ENCODE measurements at regions not wholly inside any gene's neighbourhood (a gene's known extent, or its start where the extent isn't known, plus 50 kb on each side); places are given as distances from the start of the nearest gene placed in this dataset.
"Not testable (repeated sequence)": the region's sequence is repeated elsewhere in the genome, so short reads cannot be mapped to it uniquely, and the experiment has no call there.

GRCh38 chr4:103422467-103423219 lies 224.5 kb upstream of the CENPE start:
- in situ Hi-C loops (cut with HindIII; ENCODE audit: low sequenced_read_pairs), result no loop called here

DNA sequence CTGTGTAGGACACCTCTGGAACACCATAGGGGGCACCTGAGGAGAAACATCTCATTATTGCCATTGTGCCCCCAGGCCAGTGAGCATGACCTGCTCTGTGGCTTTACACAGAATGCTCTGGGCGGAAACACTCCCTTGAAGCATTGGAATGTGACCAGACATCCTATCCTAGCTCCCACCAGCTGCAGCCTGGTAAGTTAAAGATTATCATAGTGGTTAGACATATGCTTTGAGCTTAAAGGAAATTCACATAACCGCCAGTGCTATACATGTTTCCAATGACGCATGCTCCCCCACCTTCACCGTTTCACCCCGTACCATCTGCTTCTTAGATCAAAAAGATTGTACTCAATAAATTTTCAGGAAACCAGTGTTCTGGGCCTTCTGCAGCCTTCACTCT lies 217.7 kb upstream of the CENPE start:
- in situ Hi-C loops (cut with HindIII; ENCODE audit: low sequenced_read_pairs), result no loop called here

DNA sequence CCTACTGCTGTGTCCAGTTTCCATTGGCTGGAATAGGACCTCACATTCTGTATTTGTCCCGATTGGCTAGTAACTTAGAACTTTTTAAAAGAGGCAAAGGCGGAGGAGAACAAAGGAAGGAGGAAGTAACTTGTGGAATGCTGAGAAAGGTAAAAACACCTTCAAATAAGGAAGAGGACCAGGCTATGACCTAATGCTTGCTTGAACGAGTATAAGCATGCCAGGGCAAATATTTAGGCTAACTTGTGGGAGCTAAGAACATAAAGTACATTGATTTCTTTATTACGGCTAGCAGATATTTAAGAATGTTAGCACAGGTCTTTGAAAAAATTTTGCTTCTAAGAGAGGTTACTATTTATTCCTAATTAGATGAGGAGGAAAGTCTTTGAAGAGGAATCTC lies 214.5 kb upstream of the CENPE start:
- in situ Hi-C loops (cut with HindIII; ENCODE audit: low sequenced_read_pairs), result not testable (repeated sequence)

- in situ Hi-C loops (cut with HindIII; ENCODE audit: low sequenced_read_pairs), result no loop called here
Measured at GRCh38 chr4:103410386-103410785, 212.2 kb upstream of the CENPE start.

- in situ Hi-C loops (cut with HindIII; ENCODE audit: low sequenced_read_pairs), result no loop called here
Measured at GRCh38 chr4:103405415-103405814, 207.3 kb upstream of the CENPE start.

GRCh38 chr4:103403619-103404018 lies 205.5 kb upstream of the CENPE start:
- in situ Hi-C loops (cut with HindIII; ENCODE audit: low sequenced_read_pairs), result no loop called here

GRCh38 chr4:103402198-103402597 lies 204.1 kb upstream of the CENPE start:
- in situ Hi-C loops (cut with HindIII; ENCODE audit: low sequenced_read_pairs), result no loop called here

GRCh38 chr4:103400405-103400804 lies 202.3 kb upstream of the CENPE start:
- in situ Hi-C loops (cut with HindIII; ENCODE audit: low sequenced_read_pairs), result no loop called here

DNA sequence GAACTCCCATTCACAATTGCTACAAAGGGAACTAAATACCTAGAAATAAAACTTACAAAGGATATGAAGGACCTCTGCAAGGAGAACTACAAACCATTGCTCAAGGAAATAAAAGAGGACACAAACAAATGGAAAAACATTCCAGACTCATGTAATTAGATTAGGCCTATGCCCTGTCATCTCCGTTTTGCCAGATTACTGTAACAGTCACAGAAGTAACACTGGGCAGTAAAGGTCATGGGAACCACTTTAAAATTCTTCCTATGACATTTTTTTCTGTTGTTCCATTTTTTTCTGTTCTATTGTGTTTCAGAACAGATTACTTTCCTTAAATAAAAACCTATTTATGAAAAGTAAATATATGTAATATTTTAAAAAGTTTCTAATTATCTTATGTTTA lies 199.4 kb upstream of the CENPE start:
- in situ Hi-C loops (cut with HindIII; ENCODE audit: low sequenced_read_pairs), result no loop called here

DNA sequence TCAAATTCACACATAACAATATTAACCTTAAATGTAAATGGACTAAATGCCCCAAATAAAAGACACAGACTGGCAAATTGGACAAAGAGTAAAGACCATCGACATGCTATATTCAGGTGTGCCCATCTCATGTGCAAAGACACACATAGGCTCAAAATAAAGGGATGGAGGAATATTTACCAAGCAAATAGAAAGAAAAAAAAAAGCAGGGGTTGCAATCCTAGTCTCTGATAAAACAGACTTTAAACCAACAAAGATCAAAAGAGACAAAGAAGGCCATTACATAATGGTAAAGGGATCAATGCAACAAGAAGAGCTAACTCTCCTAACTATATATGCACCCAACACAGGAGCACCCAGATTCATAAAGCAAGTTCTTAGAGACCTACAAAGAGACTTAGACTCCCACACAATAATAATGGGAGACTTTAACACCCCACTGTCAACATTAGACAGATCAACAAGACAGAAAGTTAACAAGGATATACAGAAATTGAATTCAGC lies 189.4 kb upstream of the CENPE start:
- in situ Hi-C loops (cut with HindIII; ENCODE audit: low sequenced_read_pairs), result not testable (repeated sequence)

DNA sequence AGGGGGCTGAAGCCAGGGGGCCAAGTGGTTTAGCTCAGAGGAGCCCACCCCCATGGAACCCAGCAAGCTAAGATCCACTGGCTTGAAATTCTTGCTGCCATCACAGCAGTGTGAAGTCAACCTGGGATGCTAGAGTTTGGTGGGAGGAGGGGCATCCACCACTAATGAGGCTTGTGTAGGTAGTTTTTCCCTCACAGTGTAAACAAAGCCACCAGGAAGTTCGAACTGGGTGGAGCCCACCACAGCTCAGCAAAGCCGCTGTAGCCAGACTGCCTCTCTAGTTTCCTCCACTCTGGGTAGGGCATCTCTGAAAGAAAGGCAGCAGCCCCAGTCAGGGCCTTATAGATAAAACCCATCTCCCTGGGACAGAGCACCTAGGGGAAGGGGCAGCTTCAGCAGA lies 187.4 kb upstream of the CENPE start:
- in situ Hi-C loops (cut with HindIII; ENCODE audit: low sequenced_read_pairs), result not testable (repeated sequence)

- in situ Hi-C loops (cut with HindIII; ENCODE audit: low sequenced_read_pairs), result no loop called here
Measured at GRCh38 chr4:103375278-103375677, 177.1 kb upstream of the CENPE start.

DNA sequence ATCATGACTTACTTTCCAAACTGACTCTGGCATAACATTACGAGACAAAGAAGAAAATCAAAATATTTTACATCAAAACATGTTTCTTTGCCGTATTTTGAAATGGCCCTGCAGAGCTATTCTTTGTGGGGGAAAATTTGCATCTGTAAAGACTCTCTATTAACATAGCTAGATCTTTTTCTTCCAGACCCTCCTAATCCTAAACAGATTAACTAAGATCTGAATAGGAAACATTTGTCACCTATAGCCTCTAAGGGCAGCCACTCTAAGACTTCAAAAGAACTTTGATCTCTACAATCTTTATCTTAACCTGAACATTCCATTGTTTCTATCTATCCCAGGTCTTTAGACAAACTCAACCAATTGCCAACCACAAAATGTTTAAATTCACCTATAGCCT lies 176.6 kb upstream of the CENPE start:
- in situ Hi-C loops (cut with HindIII; ENCODE audit: low sequenced_read_pairs), result no loop called here

DNA sequence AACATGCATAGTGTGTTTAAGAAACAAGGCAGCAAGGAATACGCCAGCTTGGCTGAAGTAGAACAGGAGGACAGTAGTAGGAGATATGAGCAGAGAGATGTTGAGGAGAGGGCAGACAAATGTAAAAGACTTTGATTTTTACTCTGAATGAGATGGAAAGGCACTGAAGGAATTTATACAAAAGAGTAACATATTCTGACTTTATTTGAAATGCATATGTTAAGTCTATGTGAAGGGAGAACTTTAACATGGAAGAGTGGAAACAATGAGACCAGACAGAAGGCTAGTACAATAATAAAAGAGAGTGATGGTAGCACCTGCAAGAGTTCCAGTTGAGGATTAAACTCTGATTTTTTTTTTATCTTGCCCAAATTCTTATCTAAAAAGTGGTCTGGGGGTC lies 176.2 kb upstream of the CENPE start:
- in situ Hi-C loops (cut with HindIII; ENCODE audit: low sequenced_read_pairs), result no loop called here

DNA sequence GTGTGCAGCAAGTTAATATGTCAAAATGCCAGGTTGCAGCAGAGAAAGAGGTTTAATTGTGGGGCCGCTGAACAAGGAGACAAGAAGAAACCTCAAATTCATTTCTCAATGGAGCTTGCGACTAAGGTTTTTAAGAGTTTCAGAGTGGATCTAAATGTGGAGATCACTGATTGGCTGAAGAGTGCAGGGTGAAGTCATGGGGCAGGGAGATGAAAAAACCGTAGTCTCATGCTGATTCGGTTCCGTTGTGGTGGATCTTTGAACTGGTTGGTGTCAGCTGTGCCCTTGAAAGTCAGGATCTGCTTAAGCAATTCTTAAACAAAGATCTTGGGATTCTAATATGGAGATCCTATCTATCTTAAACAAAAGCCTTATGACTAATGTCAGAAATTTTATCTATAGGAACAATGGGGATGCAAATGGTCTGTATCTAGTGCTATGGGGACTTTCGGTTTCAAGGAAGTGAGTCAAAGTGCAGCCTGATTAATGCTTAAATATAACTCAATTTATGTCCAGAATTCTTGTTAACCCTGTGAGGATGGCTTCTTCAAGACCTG lies 173.9 kb upstream of the CENPE start:
- in situ Hi-C loops (cut with HindIII; ENCODE audit: low sequenced_read_pairs), result no loop called here

DNA sequence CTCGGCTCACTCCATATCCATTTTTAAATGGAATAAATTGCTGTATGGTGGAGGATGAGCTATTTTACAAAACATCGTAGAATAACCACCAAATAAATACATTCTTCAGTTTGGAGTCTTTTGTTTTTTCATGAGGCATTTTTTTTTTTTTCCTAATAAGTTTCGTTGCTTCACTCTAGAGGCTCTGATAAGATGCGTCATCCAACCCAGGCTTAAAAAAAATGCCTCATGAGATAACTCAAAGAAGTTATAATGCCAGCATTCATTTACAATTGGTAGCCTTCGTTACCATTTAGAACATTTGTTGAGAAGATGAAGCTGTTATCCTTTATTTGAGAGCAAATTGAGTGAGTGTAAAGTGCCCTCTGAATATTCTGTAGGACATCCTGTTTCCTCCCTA lies 172.2 kb upstream of the CENPE start:
- in situ Hi-C loops (cut with HindIII; ENCODE audit: low sequenced_read_pairs), result no loop called here

DNA sequence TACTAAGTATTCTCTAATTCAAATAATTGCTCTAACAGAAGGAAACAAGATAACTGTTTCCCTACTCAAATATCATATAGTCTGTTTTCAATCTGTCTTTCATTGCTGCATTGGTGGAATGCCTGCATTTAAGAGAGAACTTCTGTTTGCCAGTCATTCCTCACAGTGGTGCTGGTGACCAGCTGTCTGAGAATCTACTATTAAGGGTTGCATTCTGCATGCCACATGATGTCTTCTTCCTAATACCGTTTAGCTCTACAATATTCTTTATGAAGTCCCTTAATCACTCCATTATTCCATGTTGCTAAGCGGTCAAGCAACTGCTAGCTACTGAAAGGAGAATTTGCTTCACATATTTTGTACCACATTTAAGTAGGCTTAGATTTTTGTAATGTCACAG lies 167.1 kb upstream of the CENPE start:
- in situ Hi-C loops (cut with HindIII; ENCODE audit: low sequenced_read_pairs), result no loop called here

- in situ Hi-C loops (cut with HindIII; ENCODE audit: low sequenced_read_pairs), result no loop called here
Measured at GRCh38 chr4:103364083-103364482, 165.9 kb upstream of the CENPE start.

DNA sequence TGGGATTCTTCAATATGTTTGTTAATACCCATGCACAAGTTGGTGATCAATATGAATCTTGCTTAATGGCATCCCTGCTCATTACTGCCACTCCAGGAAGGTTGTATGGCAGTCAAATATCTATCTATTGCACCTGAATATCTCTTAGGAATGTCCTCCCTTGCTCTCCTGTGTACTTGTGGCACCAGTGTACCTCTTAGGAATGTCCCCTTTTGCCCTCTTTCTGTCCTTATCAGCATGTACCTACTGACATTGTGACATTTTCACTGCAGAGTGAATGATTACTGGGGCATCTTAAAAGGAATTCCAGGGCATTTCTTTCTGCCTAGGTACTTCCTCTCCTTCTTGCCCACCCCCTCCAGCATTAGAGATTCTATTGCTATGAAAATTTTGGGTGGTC lies 163.8 kb upstream of the CENPE start:
- in situ Hi-C loops (cut with HindIII; ENCODE audit: low sequenced_read_pairs), result no loop called here

GRCh38 chr4:103359900-103360299 lies 161.8 kb upstream of the CENPE start:
- in situ Hi-C loops (cut with HindIII; ENCODE audit: low sequenced_read_pairs), result no loop called here

DNA sequence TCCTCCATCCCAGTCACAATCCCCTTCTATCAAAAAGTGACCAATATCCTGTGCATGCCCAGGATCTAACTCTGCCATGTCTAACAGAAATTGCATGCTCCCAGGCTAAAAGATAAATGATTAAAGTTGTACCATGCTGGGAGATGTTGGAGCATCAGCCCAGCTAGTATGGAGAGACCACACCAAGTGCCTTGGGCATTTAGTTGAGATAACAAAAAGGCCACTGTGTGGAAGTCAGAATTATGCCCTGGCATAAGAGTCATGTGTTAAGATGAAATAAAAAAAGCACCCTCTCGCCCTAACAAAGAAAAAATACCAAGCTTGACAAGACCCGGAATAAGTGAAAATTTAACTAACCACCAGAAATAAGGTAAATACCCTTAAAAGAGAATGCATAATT lies 155.9 kb upstream of the CENPE start:
- in situ Hi-C loops (cut with HindIII; ENCODE audit: low sequenced_read_pairs), result no loop called here

DNA sequence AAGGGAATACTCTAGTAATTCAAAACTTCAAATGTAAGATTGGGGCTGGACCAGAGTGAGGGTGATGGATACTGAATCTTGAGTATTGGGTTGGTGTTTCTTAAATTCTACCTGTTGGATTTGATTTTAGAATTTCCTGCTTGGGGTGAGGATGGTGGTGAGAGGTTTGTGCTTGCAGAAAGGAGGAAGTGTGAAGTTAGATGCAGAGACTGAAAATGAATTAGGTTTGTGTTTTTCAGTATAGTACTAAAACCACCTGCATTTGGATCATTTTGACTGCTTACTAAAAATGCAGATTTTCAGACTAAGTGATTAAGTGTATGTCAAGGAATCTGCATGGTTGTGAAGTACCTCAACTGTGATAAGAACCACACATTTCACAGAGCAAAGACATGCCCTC lies 131.5 kb upstream of the CENPE start:
- in situ Hi-C loops (cut with HindIII; ENCODE audit: low sequenced_read_pairs), result no loop called here

- in situ Hi-C loops (cut with HindIII; ENCODE audit: low sequenced_read_pairs), result no loop called here
Measured at GRCh38 chr4:103324811-103325210, 126.7 kb upstream of the CENPE start.
